ENCODE measurements at regions not wholly inside any gene's neighbourhood (a gene's known extent, or its start where the extent isn't known, plus 50 kb on each side); places are given as distances from the start of the nearest gene placed in this dataset.

DNA sequence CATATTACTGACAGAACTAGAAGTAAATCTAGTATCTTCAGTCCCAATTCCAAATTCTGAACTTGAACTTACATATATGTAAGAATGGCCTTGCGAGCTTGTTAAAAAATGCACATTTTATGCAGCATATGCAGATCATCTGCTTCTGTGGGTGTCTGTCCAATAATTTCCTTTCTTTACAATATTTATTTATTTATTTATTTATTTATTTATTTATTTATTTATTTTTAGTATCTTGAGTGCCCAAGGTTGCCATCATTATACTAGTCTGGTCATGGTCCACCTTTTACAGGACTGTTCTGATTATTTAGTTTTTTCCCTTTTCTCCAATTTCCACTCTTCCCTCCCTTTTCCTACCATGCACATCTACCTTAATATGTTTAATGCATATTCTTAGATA lies 528.4 kb downstream of the COL12A1 start:
- TF ChIP-seq, protein P1, sequence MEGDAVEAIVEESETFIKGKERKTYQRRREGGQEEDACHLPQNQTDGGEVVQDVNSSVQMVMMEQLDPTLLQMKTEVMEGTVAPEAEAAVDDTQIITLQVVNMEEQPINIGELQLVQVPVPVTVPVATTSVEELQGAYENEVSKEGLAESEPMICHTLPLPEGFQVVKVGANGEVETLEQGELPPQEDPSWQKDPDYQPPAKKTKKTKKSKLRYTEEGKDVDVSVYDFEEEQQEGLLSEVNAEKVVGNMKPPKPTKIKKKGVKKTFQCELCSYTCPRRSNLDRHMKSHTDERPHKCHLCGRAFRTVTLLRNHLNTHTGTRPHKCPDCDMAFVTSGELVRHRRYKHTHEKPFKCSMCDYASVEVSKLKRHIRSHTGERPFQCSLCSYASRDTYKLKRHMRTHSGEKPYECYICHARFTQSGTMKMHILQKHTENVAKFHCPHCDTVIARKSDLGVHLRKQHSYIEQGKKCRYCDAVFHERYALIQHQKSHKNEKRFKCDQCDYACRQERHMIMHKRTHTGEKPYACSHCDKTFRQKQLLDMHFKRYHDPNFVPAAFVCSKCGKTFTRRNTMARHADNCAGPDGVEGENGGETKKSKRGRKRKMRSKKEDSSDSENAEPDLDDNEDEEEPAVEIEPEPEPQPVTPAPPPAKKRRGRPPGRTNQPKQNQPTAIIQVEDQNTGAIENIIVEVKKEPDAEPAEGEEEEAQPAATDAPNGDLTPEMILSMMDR (IDR thresholded peaks at IDR 0.05): no peak
- TF ChIP-seq POLR2A (IDR thresholded peaks at IDR 0.05): no peak
